ENCODE measurements at regions not wholly inside any gene's neighbourhood (a gene's known extent, or its start where the extent isn't known, plus 50 kb on each side); places are given as distances from the start of the nearest gene placed in this dataset.

DNA sequence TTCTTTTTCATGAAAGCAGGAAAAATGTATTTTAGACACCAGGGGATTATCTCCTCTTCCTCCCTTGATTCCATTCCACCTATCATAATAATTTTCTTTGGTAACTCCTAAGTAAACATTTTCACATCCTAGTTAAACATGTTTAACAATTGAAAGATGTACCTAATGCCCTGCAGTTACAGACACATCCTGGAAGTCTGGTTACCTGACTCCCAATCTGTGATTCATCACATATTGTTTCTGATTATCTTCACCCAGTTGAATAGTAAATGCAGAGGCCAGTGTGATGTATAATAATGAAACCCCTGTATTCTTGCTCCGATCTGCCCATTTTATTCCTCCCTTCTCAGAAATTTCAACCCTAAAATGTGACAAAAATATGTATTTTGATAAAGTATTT is 1237.6 kb upstream of the LRRTM1 start:
- Histone ChIP-seq H3K4me1 (ENCODE audit: insufficient read depth) (no peaks in the 10 kb centered on the region), H3K36me3 (no peaks in the 10 kb centered on the region), H3K9me3 (no peaks in the 10 kb centered on the region), H3K27ac (no peak overlapping the region), H3K4me3 (no peak overlapping the region), H3K27me3 (no peaks in the 10 kb centered on the region)
- no peak for DNase-seq
- intact Hi-C loops (cut with DNase I) = no loop called here
- WGBS, 3 donors = 71 to 82% (median 77%) methylated on average over 1 of the region's 1 CpG
- TF ChIP-seq, protein P1, sequence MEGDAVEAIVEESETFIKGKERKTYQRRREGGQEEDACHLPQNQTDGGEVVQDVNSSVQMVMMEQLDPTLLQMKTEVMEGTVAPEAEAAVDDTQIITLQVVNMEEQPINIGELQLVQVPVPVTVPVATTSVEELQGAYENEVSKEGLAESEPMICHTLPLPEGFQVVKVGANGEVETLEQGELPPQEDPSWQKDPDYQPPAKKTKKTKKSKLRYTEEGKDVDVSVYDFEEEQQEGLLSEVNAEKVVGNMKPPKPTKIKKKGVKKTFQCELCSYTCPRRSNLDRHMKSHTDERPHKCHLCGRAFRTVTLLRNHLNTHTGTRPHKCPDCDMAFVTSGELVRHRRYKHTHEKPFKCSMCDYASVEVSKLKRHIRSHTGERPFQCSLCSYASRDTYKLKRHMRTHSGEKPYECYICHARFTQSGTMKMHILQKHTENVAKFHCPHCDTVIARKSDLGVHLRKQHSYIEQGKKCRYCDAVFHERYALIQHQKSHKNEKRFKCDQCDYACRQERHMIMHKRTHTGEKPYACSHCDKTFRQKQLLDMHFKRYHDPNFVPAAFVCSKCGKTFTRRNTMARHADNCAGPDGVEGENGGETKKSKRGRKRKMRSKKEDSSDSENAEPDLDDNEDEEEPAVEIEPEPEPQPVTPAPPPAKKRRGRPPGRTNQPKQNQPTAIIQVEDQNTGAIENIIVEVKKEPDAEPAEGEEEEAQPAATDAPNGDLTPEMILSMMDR (IDR thresholded peaks at IDR 0.05) = no peak
- TF ChIP-seq EP300 (IDR thresholded peaks at IDR 0.05) (no peak), POLR2A (IDR thresholded peaks at IDR 0.05) (no peak)

DNA sequence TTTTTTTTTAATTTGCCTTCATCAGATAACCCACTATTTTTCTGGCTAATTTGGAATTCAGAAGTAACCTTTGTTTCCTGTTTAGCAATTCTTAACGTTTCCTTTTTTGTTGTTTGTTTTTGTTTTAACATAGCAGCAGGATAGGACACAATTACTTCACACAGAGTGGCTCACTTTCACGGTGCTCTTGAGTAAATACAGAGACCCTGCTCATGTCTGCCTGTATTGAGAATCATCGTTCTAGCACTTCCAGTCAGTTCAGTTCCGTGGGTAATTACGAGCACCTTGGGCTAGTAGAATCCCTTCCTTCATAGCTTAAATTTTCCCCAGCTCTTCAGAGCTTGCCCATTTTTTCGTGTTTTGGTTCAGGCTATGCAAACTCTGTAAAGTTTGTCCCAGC is 1225.4 kb upstream of the LRRTM1 start:
- DNase-seq = no peak
- Histone ChIP-seq H3K4me1 (ENCODE audit: insufficient read depth) (no peaks in the 10 kb centered on the region), H3K9me3 (no peaks in the 10 kb centered on the region), H3K4me3 (no peak overlapping the region), H3K27ac (no peak overlapping the region), H3K27me3 (no peaks in the 10 kb centered on the region), H3K36me3 (no peaks in the 10 kb centered on the region)
- TF ChIP-seq POLR2A (IDR thresholded peaks at IDR 0.05) (no peak), EP300 (IDR thresholded peaks at IDR 0.05) (no peak)
- TF ChIP-seq, protein P1 (IDR thresholded peaks at IDR 0.05) = no peak
- intact Hi-C loops (cut with DNase I) = no loop called here
- WGBS, 3 donors = 50 to 59% (median 56%) methylated on average over 6 of the region's 6 CpGs

DNA sequence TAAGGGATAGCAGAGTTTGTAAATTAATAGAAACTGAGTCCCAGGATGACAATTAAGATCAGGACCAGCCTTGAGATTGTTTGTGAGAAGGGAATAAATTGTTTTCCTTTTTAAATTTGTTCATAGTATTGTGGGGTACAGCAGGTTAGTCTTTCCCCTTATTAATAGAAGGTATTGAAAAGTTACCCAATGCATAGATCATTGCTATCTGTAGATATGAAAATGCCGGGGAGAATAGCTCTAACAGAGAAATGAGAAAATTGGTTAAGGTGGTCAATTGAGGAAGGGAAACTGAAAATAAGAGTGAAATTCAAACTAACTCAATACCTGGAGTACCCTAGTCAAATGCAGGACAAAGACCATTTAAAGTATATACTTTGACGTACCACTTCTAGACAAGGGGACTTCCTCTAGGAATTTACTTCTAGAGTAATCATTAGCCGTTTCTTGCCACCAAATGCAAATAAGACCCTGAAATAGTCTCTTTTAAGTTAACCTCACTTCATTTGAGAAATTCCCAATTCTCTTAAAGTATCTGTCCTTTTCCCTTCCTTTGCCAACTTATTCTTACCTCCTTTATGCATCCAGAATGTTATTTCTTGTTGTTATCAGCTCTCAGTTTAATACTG is 1224.4 kb upstream of the LRRTM1 start:
- Histone ChIP-seq H3K4me1 (ENCODE audit: insufficient read depth) (no peaks in the 10 kb centered on the region), H3K36me3 (no peaks in the 10 kb centered on the region), H3K4me3 (no peak overlapping the region), H3K9me3 (no peaks in the 10 kb centered on the region), H3K27ac (no peak overlapping the region), H3K27me3 (no peaks in the 10 kb centered on the region)
- TF ChIP-seq EP300 (IDR thresholded peaks at IDR 0.05) (no peak), POLR2A (IDR thresholded peaks at IDR 0.05) (no peak)
- TF ChIP-seq, protein P1 (IDR thresholded peaks at IDR 0.05) = no peak
- no peak for DNase-seq
- WGBS, 3 donors = 85 to 90% (median 85%) methylated on average over 3 of the region's 3 CpGs
- intact Hi-C loops (cut with DNase I) = no loop called here

DNA sequence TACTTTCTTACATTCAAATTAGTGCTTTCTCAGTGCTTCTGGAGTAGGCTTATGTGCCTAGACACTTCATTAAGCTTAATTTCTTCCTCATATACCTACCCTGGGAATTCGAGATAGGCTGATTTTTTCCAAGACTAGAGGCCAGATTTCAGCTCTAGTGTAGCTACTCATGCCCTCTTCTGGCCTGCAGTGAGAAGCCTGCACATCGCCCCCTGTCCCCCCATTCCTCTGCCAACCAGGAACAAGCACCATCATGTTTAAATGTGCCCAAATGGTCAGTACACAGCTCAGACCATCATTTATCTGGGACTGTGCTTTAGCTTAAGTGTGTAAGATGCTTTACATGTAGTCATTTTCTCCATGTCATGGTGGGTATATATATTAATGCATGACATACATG is 1218.8 kb upstream of the LRRTM1 start:
- intact Hi-C loops (cut with DNase I) = no loop called here
- no peaks in the 10 kb centered on the region for H3K9me3 ChIP-seq
- no peak for DNase-seq
- no peaks in the 10 kb centered on the region for H3K4me1 ChIP-seq (ENCODE audit: insufficient read depth)
- H3K4me3 ChIP-seq = no peak overlapping the region
- 65 to 82% (median 75%) methylated on average over 2 of the region's 2 CpGs for WGBS, 3 donors
- no peaks in the 10 kb centered on the region for H3K27me3 ChIP-seq
- H3K27ac ChIP-seq = no peak overlapping the region
- TF ChIP-seq POLR2A (IDR thresholded peaks at IDR 0.05) (no peak), EP300 (IDR thresholded peaks at IDR 0.05) (no peak)
- TF ChIP-seq, protein P1 (IDR thresholded peaks at IDR 0.05) = no peak
- no peaks in the 10 kb centered on the region for H3K36me3 ChIP-seq

Data from ovary (tissue), 7 donors.